ENCODE measurements at regions not wholly inside any gene's neighbourhood (a gene's known extent, or its start where the extent isn't known, plus 50 kb on each side); places are given as distances from the start of the nearest gene placed in this dataset.

- no peak for TF ChIP-seq POLR2A (IDR thresholded peaks at IDR 0.05; ENCODE audit: low read depth, low read length)
- no peak for TF ChIP-seq POLR2AphosphoS5 (IDR thresholded peaks at IDR 0.05; ENCODE audit: low read depth, low read length)
- no peak for TF ChIP-seq POU2F2 (IDR thresholded peaks at IDR 0.05; ENCODE audit: low read depth, low read length)
- no peak for TF ChIP-seq SPI1 (IDR thresholded peaks at IDR 0.05; ENCODE audit: low read depth, low read length)
- no peak for TF ChIP-seq TAF1 (IDR thresholded peaks at IDR 0.05; ENCODE audit: low read depth, low read length)
Measured at GRCh38 chr10:129373718-129374117, 93.3 kb upstream of the MGMT start.

Measured in GM12891 (cell line).